ENCODE measurements at regions not wholly inside any gene's neighbourhood (a gene's known extent, or its start where the extent isn't known, plus 50 kb on each side); places are given as distances from the start of the nearest gene placed in this dataset.
A peak's percentile ranks its signal among the peaks of the same experiment; 100 is the strongest.

DNA sequence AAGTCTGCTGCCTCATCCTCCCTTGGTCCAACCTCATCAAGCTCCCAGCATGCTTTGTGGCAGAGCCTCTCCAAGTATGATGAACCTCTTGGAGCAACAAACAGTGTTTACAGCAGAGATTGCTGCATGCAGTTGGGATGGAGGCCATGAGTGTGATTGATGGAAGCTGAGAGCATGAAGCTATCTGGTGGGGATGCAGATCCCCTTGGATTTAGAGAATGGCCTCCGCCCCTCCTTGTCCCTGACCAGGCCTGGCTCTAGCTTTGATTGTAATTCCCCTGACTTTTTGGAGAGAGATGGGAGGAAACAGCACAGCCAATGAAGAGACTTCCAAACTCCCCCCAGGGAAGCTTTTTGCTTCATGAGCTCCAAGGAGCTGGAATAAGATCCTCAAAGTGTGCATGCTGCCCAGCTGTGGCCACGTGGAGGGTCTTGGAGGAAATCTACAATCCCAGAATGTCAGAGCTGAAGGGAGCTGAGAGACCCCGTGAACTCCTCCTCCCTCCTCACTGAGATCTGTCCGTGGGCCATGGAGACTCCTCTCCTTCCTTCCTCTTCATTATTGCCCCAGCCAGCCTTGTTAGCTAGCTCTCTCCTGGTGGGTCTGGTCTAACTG is 165.3 kb upstream of the USP24 start:
- DNase-seq: no peak

DNA sequence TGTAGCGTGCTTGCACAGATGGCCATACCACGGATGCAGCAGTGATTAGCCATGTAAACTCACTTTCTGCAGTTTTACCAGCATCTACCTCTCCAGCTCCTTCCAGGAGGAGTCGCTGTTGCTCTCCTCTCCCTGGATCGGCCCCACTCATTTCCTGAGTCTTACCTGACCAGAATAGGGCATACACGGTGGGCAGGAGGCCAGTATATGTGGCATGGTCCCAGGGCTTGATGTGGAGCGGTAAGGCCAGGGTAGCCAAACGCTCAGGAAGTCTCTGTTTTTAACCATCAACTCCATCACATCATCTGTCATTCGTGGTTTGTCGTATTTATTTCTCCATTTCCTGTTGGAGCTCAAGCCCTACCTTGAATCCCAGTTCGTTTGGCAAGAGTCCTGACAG is 163.4 kb upstream of the USP24 start:
- DNase-seq: peak; percentile 29

DNA sequence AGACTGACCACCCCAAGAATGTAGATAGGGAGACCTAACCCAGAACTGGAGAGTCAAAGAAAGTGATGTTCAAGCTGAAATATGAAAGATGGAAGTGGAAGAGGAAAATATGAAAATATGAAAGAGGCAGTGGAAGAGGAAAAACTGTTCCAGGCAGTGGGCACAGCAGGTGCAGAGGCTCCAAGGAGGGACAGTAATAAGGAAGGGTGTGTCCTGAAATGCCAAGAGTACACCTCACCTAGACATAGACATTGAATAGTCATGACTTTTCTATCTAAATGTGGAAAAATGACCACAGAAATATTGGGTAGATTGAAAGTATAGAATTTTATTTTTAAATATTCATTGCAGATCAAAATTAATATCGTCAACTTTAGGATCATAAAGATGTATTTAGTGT is 161.7 kb upstream of the USP24 start:
- DNase-seq: no peak

DNA sequence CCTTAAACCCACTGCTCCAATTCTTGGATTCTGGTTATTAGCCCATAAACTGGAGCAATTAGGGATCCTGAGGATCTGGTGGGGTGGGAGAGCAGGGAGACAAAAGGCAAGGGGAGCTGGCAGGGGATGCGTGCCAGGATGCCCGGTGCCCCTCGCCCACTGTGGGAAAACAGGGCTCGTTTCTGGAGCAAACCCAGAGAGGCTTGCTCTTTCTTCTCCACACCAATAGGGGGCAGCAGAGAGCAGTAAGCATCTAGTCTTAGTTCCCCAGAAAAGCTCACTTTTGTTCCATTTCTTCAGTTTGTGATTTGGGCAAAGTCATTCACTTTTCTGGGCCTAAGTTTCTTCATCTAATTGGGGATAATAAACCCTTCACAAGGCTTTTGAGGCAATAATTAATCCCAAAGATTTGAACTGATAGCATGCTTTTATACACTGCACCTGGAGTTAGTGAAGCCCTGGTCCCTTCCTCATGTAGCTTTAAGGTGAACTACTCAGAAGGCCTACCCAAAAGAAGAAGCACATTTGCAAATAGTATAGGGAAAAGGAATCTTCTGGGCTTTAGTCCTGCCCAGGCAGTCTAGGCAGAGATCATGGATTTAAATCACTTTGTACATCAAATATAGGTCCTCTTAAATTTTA is 160.6 kb upstream of the USP24 start:
- peak; percentile 57 for DNase-seq

DNA sequence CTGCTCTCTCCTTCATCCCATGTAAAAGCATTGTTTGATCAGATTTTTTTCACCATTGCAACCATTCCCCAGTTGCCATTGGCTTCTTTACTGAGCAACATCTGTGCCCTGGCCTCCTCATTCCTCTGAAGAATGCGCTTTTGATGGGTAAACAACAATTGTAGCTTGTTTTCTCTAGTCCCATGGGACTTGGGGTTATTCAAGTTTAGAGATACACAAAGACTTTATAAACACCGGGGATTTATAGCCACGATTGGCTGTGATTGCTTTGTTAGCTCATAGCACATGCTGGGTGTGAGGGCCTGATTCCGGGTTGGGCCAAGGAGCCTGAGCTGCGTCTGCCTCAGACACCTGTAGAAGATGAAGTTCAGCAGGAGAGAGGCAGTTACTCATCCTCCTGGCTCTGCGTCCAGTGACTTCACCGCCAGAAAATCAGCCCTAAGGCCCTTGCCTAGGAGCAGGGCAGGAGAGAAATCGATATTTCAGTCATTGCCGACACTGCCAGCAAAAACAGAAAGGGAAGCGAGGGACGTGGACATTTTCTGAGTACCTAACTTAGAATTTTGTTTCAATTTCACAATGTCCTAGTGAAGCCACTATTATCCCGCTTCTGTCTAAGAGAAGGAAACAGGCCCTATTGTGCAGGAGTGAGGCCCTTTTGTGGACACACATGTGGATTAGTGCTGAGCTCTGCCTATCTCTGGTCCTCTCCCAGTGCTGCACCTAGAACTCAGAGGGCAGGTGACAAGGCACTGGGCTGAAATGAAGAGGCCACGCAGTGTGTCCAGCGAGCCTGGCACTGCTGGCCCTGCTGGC is 159.8 kb upstream of the USP24 start:
- no peak for DNase-seq

DNA sequence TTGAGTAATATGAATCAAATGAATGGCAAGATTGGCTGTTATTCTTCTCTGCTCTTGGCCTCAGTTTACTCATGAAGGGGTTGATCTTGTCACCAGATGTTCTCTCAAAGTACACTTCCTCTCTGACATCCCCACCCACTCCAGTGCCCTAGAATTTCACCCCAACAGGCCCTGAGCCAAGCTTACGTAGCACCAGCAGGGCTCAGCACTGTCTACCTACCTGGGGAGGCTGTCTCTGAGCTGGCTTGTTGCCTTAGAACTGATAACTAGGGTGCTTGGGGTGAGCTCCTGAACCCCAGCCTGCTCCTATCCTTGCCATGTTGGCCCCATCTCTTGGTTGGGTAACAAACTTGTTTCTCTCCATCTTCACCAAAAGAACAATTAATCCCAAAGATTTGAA is 159.1 kb upstream of the USP24 start:
- no peak for DNase-seq

DNA sequence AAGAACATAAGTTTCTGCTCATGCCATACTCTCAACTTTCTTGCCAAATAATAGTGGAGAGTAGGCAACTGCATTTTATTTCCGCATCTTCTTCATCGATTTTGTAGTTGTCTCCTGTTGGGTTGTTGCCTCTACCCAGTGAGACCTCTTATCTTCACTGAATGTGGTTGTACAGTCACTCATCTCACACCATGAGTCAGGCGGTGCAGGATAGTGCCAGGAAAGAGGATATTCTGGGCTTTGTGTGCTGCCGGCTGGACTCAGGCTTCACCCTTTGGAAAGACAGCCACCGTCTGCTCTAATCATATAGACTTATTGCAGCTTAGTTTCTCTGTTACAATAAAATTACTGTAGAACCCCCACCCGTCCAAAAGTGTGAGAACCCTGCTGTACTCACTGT is 154.3 kb upstream of the USP24 start:
- no peak for DNase-seq

DNA sequence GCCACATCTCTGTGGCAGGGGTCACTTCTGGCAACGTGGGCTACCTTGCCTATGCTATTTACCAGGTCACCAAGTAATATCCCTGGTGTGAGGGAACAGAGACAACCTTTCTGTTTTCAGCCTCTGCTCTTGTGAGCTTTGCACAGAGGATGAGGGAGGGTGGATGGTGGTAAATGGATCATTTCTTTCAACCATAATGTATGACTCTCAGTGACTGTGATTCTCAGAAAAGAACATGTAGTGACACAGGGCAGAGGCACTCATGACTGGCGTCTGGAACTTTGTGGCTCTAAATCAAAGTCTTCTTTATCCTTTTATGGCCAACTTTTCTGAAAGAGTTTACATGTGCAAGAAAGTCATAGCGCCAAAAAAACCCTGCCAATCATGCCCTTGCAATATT is 153.5 kb upstream of the USP24 start:
- DNase-seq: no peak

DNA sequence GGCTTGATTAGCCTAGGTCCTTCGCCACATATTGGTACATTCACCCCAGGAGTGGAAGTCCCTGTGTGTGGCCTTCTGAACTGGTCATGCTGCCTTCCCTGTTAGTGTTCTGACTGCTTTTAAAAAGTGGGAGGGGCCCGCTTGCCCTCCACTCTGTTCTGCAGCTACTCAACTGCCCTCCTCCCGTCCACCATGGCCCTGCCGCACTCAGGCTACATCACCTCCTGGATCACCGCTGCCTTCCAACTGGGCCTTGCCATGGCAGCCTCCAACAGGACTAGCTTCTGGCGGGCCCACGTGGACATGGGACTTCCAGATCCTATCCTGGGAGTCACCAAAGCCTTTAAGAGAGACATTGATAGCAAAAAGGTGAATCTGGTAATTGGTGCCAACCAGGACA is 152.1 kb upstream of the USP24 start:
- DNase-seq: no peak

DNA sequence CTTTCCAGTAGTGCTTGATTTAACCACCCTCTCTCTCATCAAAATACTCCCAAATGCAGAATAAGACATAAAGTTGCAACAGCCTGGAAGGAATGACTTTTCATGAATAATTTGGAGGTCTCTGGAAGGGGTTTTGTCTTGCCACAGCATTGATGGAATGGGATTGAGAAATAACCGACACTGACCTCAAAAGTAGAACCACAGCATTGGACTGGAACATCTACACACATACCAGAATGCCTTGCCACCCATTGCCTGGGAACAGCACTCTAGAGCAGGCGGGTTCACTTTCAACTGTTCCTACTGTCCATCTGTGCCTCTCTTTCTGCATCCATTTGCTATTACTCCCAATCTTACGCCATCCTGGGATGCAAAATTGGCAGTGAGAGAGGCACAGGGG is 149.1 kb upstream of the USP24 start:
- DNase-seq: no peak

DNA sequence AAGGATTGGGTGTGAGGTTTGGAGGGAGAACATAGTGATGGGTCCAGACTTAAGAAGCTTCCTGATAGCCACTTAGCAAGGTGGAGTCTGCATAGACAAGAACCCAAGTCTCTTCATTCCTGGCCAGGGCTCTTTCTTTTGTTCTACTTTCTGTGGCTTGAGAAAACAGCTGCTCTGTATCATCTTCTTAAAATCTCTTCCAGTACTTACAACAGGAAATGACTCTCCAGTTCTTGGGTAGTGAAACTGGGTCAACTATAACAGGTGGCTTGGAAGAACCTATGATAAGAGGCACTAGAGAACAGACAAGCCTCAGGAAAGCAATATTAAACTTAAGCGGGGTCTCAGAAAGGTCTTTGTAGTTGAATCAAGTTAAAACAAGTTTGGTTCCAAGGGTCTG is 148.1 kb upstream of the USP24 start:
- DNase-seq: no peak

DNA sequence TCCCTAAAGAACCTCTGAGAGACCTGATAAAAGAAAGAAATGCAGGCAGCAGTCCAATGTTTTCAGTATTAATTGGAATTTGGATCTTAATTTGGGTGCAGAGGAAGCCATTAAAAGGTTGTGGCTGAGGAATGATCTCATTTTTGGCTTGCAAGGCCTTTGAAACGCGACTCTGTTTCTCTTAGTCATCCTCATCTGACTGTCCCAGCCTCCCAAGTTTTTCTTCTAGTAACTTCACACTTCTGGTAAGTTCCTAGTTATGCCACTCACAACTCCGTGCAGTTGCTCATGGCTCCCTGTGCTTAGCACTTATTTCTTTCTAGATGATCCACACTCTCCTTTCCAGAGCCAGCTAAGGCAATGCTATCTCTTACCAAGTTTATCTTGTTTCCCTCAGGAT is 147.4 kb upstream of the USP24 start:
- DNase-seq: peak; percentile 53

DNA sequence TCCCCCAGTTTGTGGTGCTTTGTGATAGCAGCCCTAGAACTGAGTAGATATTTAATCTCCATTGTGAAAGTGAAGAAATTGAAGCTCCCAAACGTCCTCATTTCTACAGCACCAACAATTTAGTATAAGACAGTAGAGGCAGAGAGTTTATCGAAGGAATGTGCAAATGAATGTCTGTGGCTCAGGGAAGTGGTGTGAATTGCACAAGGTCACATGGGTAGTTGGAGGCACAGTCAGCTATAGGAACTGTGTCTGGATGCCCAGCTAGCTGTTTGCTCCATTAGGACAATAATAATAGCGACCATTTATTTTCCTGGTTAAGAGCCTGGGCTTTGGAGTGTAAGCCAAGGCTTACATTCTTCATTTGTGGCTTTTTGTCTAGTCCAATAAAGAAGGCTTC is 144.4 kb upstream of the USP24 start:
- DNase-seq: no peak

DNA sequence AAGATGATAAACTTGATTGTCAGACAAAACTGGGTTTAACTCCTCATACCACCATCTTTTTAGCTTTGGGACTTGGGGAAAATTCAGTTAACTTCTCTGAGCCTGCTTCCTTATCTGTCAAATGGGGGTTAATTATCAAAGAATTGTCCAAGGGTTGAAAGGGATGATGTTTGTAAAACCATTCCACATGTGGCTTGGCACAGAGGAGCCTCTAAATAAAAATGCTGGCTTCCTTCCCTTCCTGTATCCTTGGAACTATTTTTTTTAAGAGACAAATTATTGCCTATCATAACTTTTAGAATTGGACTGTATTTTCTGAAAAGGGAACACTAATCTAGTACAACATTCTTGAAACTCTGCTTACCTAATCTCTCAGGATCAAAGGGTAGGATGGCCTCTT is 143.4 kb upstream of the USP24 start:
- DNase-seq: no peak

DNA sequence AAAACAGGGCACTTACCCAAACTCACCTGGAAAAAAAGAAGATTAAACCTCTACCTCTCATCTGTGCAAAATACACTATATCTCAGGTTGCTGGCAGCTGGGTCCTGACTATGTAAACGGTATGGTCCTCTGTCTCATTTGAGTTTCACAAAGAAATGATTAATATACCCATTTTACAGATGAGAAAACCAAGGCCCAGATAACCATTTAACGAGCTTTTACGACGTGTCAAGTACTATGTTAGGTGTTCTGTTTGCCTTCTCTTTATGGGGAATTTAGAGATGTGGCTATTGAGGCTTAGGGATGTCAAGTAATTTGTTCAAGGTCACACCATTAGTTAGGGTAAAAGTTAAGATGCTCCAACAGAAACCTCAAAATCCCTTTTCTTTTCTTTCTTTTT is 140.4 kb upstream of the USP24 start:
- DNase-seq: no peak

DNA sequence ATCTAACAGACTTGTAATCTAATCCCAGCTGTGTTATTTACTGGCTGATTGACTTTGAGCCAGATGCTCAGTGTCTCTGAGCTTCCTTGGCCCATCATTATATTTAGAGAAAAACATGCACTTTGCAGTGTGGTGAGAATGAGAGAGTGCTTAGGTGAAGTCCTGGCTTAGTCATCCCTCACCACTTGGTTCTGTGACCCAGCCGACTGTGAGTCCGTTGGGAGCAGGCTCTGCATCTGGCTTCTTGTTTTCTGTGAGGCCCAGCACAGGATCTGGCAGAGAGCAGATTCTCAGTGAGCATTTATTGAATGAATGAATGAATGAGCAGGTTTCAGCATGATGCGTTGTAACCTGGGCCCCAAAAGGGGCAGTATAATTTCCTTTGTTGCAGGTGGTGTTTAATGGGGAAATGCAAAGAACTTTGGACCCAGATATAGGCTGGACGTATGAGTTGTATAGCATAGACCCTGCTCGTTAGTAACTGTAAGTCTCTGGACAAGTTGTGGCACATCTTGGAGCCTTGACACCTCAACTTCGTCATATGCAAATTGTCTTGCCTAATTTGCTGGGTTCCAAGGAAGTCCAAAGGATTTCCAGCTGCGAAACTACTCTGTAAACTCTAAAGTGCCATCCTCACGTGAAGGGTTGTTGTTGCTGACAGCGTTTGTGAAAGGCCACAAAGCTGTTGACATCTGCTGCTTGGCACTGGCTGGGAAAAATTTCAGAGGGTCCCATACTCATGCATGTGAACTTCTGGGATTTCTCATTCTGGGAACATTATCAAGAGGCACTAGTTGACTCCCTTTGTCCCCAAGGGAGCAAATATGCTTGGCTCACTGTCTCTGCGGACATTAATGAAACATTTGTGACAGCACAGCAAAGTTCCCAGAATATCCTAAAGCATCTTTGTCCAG is 138.8 kb upstream of the USP24 start:
- no peak for DNase-seq

DNA sequence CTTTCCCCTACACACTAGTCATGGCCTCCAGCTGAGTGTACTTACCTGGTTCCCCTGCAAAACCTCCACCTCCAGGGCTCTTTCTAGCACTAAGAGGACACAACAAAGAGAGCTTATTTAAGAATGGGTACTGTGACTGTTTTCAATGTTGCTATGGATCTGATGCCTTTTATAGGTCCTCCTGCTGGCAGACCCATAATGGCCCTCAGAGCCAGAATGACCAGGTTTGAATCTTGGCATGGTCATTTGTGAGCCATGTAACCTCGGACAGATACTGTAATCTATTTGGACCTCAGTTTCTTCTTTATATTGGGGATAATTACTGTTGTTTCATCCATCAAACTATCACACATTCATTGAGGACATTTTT is 137.6 kb upstream of the USP24 start:
- no peak for DNase-seq

DNA sequence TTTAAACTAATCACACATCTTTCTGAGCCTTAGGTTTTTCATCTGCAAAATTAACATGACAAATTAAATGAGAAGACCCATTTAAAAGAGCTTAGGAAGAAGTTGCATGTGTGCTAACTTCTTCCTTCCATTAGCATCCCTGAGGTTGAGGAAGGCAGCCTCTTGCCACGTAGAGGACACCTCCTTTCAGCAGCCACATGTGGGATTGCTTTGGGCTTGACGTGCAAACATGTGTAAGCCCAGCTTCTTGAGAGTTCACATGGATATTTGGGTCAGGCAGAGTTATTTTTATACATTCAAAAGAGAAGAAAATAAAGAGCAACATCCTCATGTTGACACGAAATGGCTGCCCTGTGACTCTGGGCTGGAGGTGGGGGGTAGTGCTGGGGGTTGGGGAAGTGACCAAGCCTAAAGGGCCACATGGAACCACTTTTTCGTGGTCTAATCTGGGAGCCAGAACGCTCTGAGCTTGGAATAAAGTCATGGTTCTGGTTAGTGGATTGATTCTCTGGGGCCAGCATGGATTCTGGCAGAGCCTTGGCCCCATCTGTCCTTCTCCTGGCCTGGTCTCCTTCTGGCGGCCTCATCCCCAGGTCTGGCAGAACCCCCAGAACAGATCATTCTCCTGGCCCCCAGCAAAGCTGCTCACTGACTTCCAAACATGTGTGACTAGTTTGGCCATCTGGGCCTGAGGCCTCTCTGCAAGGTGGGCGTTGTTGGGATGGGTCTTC is 137.1 kb upstream of the USP24 start:
- no peak for DNase-seq

DNA sequence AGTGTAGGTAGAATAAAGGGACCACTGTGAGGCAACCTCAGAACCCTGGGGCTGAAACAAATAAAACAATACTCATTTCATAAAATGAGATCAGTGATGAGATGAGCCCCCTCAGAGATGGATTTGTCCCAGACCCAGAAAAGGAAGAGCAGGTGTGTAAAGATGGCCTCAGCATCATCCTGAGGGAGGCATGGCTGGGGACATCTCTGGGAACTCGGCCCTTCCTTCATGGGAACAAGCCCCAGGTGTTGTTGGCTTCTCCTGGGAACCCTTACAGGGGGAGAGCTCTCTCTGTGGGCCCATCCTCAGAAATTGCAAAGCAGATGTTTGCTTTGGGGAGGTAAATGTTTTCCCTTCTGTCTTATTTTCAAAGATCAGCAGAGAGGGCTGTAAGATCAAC is 133.2 kb upstream of the USP24 start:
- no peak for DNase-seq

DNA sequence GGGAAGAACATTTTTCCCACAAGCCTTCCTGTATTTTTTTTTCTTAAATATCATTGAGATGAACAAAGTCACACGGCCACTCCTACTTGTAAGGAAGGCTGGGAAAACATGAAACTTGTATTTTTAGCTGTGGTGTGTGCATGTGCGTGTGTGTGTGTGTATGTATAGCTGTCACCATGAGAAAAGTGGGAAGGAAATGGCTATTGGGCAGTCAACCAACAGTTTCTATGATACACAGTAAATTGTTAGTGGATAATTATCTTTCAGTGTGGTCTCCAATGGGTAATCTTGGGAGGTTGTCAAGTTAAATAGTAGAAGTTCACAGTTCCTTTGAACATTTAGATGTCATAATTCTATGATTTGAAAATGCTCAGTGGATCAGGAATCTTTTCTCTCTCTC is 132.7 kb upstream of the USP24 start:
- peak; percentile 58 for DNase-seq

DNA sequence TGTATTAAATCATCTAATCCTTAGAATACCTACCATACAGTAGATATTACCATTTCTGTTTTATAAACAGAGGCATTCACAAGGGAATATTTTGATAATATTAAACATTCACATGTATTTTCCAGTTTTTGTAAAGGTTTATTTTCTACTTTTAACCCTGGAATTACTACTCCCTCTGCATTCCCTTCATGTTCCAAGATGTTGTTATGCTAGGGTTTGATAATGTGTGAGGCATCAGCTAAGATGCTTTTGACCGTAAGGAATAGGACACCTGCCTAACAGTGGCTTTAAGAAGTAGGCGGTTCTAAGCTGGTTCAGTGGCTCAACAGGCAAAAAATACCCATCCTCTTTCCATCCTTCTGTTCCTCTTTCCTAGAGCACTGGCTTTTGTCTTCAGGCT is 131.9 kb upstream of the USP24 start:
- no peak for DNase-seq

DNA sequence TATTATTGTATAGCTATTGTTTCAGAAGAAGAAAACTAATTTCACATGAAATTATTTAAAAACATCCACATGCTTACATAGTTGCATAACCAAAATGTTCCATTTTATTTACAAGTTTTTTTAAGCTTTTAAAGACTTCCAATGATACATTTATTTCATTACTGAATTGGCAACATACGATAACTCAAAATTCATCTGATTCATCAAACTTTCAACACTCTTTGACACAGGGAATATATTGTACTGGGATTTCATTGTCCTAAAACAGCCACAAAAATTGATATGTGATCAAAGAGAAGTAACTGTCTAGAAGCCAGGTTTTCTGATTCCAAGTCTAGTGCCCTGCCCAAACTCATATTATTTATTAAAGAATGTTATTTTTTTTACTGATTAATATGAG is 131.4 kb upstream of the USP24 start:
- DNase-seq: no peak

All from fibroblast of skin of scalp (primary cell).